GM18868 (cell line): ENCODE measurements at regions not wholly inside any gene's neighbourhood (a gene's known extent, or its start where the extent isn't known, plus 50 kb on each side); places are given as distances from the start of the nearest gene placed in this dataset.

Experiments
- ATAC-seq: cut with Tn5 transposase; IDR thresholded peaks from one replicate; pipeline ENCODE4 v1.9.1; 2021; ENCODE audit warnings: mild to moderate bottlenecking, moderate library complexity; ENCODE audit not compliant: unreplicated experiment

GRCh38 chr2:236940916-236941520 is 144.7 kb upstream of the COPS8 start:
- no peak for ATAC-seq

GRCh38 chr2:236941551-236941950 is 144.1 kb upstream of the COPS8 start:
- no peak for ATAC-seq

GRCh38 chr2:236942554-236942953 is 143.1 kb upstream of the COPS8 start:
- ATAC-seq, result no peak

DNA sequence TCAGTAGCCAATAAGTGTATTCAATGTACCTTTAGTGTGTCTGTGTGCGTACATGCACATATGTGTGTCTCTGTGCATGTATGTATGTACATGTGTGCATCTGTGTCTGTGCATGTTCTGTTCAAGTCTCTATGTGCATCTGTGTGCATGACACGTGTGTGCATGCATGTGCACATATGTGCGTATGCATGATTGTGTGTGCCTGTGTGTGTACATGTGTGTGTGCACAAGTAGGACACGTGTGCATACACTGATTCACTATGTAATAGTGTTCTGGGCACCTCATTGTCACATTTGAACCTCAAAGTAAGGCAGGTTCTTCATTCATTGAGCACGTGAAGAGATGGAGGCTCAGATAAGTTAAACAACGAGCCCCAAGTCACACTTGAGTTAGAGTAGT is 142.6 kb upstream of the COPS8 start:
- ATAC-seq, result no peak

GRCh38 chr2:236943841-236944513 is 141.7 kb upstream of the COPS8 start:
- no peak for ATAC-seq

- no peak for ATAC-seq
Measured at GRCh38 chr2:236944561-236944960, 141.1 kb upstream of the COPS8 start.

DNA sequence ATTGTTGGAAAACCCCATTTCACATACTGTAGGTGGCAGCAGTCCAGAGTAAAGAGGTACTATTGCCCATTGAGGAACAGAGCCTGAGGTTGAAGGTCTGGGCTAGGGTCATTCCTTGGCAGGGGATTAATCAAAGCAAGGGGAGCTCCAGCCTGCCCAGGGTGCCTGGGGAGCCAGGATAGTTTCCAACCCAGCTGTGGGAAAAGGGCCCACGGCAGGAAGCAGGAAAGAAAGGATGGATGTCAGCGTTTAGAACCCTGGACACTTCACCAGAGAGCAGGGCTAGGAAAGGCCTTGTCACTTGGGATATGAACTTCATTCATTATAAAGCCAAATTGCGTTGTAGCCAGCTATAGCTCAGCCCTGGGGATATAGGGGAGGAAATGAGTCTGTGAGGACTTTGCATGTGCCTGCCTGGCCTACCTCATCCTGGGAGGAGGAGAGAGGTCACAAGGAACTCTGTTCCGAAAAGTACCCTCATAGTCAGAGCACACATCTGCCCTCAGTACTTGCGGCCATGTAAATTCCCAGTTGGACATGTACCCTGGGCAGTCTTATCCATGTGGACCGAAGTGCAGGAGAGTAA is 140.2 kb upstream of the COPS8 start:
- no peak for ATAC-seq

- ATAC-seq, result no peak
Measured at GRCh38 chr2:236946871-236947270, 138.8 kb upstream of the COPS8 start.

- no peak for ATAC-seq
Measured at GRCh38 chr2:236947294-236947693, 138.4 kb upstream of the COPS8 start.

DNA sequence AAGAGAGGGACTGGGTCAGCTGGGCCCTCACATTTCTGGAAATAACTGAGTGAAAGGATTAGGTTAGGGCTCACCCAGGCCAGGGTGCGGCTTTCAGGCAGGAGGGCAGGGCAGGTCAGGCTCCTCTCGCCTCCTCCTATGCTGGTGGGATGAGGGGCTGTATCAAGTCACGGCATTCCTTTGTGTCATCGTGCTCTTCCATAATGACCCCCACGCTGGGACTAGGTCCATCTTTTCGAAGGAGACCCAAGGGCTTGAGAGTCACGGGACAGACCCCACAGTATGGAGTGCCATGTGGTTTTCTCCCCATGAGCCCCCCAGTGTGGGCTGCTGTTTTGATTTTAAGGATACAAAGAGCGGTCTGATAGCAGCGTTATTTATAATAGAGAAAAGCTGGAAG is 137.8 kb upstream of the COPS8 start:
- no peak for ATAC-seq

DNA sequence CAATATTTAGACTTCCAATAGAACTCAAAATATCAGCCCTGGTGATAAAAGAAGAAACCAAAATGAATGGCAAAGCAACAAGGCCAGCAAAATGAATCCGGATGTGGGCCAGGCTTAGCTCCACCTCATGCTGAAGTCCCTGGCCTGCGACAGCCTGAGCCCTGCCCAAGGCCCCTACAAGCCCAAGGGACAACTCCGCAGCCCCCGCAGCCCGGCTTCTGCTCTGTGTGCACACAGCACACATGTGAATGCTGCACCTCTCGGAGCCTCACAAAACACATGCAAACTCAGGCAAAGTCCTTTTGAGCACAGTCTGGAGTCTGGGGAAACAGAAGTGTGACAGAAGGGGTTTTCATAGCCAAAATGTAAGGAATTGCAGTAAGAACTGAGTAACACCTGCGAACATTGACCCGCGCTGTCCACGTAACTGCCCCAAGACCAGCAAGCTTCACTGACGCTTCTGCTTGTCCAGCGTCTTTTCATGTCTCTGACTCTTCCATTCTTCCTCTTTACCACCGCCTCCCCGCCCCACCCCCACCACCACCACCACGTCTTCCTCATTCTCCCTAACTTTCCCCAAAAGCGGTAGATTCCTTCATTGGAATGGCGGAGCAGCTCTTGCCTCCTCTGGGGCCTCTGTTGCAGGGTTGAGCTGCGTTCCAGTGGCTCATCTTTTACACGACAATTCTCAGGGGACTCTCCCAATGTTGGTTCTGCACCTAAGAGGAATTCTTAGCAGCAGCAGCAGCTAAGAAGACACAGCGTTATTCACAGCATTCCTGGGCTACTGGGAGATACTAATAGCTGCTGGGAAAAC is 136.4 kb upstream of the COPS8 start:
- ATAC-seq, result no peak

DNA sequence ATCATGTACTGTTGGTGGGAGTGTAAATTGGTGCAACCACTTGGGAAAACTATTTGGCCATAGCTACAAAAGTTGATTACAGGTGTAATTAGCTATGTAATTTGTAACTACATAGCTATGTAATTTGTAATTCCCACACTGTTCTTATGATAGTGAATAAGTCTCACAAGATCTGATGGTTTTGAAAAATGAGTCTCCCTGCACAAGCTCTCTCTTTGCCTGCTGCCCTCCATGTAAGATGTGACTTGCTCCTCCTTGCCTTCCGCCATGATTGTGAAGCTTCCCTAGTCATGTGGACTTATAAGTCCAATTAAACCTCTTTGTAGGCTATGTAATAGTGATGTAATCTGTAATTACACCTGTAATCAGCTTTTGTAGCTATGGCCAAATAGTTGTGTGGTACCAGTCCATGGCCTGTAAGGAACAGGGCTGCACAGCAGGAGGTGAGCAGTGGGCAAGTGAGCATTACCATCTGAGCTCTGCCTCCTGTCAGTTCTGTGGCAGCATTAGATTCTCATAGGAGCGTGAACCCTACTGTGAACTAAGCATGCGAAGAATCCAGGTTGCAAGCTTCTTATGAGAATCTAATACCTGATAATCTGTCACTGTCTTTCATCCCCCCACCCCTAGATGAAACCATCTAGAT is 133.7 kb upstream of the COPS8 start:
- no peak for ATAC-seq

GRCh38 chr2:236954641-236955040 is 131.0 kb upstream of the COPS8 start:
- ATAC-seq, result no peak

DNA sequence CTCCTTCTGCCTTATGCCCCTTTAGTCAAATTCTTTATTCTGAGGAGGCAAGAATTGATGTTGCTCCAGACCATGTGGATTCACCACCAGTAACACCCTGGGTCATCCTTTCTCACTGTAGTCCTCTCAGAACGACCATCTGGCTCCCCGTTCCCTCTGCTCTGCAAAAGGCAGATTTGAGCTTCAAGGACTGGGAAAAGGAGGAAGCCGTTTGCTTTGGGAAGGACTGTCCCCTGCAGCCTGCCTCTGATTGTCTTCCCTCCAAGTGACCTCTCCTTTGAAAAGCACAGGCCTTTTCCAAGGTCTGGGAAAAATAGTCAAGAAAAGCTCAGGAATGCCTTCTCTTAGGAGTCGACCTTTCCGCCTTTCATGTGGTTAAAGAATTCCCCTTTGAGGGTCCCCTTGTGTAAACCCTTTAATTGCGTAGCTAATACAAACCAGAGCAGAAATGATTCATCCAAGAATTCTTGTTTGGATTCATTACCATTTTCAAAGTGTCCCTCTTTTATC is 130.1 kb upstream of the COPS8 start:
- ATAC-seq, result no peak

DNA sequence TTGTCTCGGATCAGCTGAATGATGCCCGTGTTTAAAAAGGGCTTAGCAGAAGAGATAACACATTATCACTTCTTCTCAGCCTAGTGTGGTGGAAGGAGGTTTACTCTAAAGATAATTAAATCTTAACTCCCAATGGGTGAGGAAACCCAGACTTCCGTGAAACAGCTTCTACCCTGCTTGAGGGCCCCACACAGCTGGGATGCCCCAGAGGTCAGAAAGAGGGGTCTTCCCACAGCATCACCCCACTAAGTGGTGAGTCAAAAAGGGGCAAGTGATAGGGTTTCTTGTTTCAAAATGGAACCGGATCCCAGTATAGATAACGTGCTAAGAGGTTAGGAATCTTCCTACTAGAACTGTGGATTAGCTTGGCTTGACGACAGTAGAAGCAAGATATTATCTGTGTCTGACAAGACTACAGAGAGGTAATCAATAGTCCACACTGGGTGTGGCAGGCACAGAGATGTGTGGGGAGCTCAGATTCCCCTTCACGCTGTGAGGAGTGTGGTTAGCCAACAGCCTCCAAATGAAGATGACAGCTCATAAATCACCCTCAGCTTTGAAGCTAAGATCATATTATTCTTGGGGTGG is 129.6 kb upstream of the COPS8 start:
- no peak for ATAC-seq

DNA sequence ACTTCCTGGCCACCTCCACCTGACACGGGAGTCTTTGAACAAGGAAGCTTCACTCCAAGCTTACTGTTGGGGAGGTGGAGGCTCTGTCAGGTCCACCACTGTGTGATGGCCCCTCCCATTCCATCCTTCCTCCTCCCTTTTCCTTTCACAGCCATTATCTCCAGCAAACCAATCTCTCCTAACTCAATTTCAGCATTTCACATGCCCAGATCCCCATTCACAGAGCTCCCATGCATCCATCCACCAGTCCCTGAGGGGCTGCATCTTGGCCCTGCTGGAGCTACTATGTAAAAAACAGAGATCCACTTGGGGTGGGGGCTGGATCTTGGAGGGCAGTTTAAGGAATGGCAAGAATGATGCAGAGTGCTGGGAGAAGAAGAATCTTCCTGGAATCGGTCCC is 129.0 kb upstream of the COPS8 start:
- ATAC-seq, result no peak

DNA sequence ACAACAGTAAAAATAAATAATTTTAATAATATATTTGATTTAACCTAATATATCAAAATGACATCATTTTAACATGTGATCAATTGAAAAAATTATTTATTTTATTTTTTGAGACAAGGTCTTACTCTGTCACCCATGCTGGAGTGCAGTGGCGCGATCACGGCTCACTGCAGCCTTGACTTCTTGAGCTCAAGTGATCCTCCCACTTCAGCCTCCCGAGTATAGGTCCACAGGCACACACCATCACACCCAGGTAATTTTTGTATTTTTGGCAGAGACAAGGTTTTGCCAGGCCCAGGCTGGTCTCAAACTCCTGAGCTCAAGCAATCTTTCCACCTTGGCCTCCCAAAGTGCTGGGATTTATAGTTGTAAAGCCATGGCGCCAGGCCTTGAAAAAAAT is 126.7 kb upstream of the COPS8 start:
- no peak for ATAC-seq

GRCh38 chr2:236959876-236960275 is 125.8 kb upstream of the COPS8 start:
- no peak for ATAC-seq

DNA sequence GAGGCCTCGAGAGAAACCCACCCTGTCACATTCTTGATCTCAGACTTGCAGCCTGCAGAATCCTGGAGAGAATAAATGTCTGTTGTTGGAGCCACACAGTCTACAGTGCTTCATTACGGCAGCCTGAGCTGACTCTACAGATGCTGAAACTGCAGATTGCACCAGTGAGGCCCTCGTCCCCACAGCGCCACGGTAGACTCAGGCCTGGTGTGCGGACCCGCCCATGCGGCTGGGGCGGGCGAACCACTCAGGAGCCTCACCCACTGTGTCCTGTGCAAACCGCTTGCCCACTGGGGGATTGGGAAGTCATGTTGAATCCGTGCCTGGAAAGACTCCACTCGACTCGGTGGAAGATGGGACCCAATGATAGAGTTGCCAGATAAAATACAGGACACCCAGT is 125.2 kb upstream of the COPS8 start:
- no peak for ATAC-seq

- no peak for ATAC-seq
Measured at GRCh38 chr2:236962816-236963215, 122.9 kb upstream of the COPS8 start.
